WTC11 (cell line): ENCODE measurements at regions not wholly inside any gene's neighbourhood (a gene's known extent, or its start where the extent isn't known, plus 50 kb on each side); places are given as distances from the start of the nearest gene placed in this dataset.

ENCODE experiments used
- CBFB ChIP-seq: sonication (generic); formaldehyde crosslinking; IDR thresholded peaks from 2 replicates; pipeline ENCODE4 v1.8.1; 2022; ENCODE audit warnings: mild to moderate bottlenecking, low read depth, missing genetic modification reagents
- CREB1 ChIP-seq: sonication (generic); formaldehyde crosslinking; IDR thresholded peaks from 2 replicates; pipeline ENCODE4 v1.8.0; 2023; ENCODE audit warnings: mild to moderate bottlenecking, missing genetic modification reagents
- CREM ChIP-seq: sonication (generic); formaldehyde crosslinking; IDR thresholded peaks from 2 replicates; pipeline ENCODE4 v1.8.1; 2022; ENCODE audit warnings: mild to moderate bottlenecking, missing genetic modification reagents, moderate library complexity
- ETV6 ChIP-seq: sonication (generic); formaldehyde crosslinking; IDR thresholded peaks from 2 replicates; pipeline ENCODE4 v1.8.1; 2022; ENCODE audit warnings: mild to moderate bottlenecking, missing genetic modification reagents
- FOXK1 ChIP-seq: sonication (generic); formaldehyde crosslinking; IDR thresholded peaks from 2 replicates; pipeline ENCODE4 v1.8.0; 2022; ENCODE audit warnings: mild to moderate bottlenecking, moderate library complexity, missing genetic modification reagents
- JUN ChIP-seq: sonication (generic); formaldehyde crosslinking; IDR thresholded peaks from 2 replicates; pipeline ENCODE4 v1.8.0; 2023; ENCODE audit warnings: mild to moderate bottlenecking, missing genetic modification reagents
- TF ChIP-seq, protein P1 (sequence below): fragments of 200-600 bp; IDR thresholded peaks from 2 replicates; pipeline ENCODE4 v1.8.0; 2022; ENCODE audit warnings: antibody characterized with exemption
- TF ChIP-seq, protein P2 (sequence below): sonication (generic); formaldehyde crosslinking; conservative IDR thresholded peaks from 2 replicates; pipeline ENCODE4 v1.8.1; 2022; ENCODE audit warnings: mild to moderate bottlenecking, missing genetic modification reagents

GRCh38 chr1:104648269-104648691 is 898.6 kb downstream of the AMY1C start:
- no peak for TF ChIP-seq CREM (CRISPR knock-in tag)
- TF ChIP-seq, protein P1, sequence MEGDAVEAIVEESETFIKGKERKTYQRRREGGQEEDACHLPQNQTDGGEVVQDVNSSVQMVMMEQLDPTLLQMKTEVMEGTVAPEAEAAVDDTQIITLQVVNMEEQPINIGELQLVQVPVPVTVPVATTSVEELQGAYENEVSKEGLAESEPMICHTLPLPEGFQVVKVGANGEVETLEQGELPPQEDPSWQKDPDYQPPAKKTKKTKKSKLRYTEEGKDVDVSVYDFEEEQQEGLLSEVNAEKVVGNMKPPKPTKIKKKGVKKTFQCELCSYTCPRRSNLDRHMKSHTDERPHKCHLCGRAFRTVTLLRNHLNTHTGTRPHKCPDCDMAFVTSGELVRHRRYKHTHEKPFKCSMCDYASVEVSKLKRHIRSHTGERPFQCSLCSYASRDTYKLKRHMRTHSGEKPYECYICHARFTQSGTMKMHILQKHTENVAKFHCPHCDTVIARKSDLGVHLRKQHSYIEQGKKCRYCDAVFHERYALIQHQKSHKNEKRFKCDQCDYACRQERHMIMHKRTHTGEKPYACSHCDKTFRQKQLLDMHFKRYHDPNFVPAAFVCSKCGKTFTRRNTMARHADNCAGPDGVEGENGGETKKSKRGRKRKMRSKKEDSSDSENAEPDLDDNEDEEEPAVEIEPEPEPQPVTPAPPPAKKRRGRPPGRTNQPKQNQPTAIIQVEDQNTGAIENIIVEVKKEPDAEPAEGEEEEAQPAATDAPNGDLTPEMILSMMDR, result peak; percentile 35; the same call in 1 of the 2 replicates
- TF ChIP-seq ETV6 (CRISPR knock-in tag), result no peak
- TF ChIP-seq FOXK1 (CRISPR knock-in tag), result no peak
- no peak for TF ChIP-seq JUN (CRISPR knock-in tag)
- no peak for TF ChIP-seq CREB1 (CRISPR knock-in tag)
- no peak for TF ChIP-seq CBFB (CRISPR knock-in tag)
- TF ChIP-seq, protein P2, sequence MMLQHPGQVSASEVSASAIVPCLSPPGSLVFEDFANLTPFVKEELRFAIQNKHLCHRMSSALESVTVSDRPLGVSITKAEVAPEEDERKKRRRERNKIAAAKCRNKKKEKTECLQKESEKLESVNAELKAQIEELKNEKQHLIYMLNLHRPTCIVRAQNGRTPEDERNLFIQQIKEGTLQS (CRISPR knock-in tag), result no peak
